ENCODE measurements at regions not wholly inside any gene's neighbourhood (a gene's known extent, or its start where the extent isn't known, plus 50 kb on each side); places are given as distances from the start of the nearest gene placed in this dataset.
A peak's percentile ranks its signal among the peaks of the same experiment; 100 is the strongest.
"Not testable (repeated sequence)": the region's sequence is repeated elsewhere in the genome, so short reads cannot be mapped to it uniquely, and the experiment has no call there.

GRCh38 chr17:45573924-45574770, 83.6 kb upstream of the PLEKHM1 start:
- TF ChIP-seq CTCF (conservative IDR thresholded peaks at IDR 0.05; ENCODE audit: low read length) (no peak), EZH2phosphoT487 (IDR thresholded peaks at IDR 0.05; ENCODE audit: borderline replicate concordance) (no peak)
- Histone ChIP-seq H4K20me1 (ENCODE audit: insufficient read depth, low read length, poor library complexity, severe bottlenecking) (peaks cover 58% of the 10 kb centered on the region), H2AFZ (ENCODE audit: low read length) (no peak overlapping the region), H3K9ac (ENCODE audit: low read depth, low read length, poor library complexity, severe bottlenecking) (peak overlapping the region; percentile 27), H3K36me3 (ENCODE audit: insufficient read depth, low read length) (peaks cover 31% of the 10 kb centered on the region; the same call in 1 of the 2 replicates), H3K9me3 (ENCODE audit: insufficient read depth, low read depth, low read length) (no peaks in the 10 kb centered on the region), H3K79me2 (ENCODE audit: insufficient read depth, low read length) (peaks cover 86% of the 10 kb centered on the region), H3K4me2 (ENCODE audit: low read depth, low read length, poor library complexity, severe bottlenecking) (peak overlapping the region; percentile 95), H3K4me3 (ENCODE audit: low read length, poor library complexity, severe bottlenecking) (peak overlapping the region; percentile 40), H3K4me1 (ENCODE audit: insufficient read depth, low read length, poor library complexity, severe bottlenecking) (peaks cover 55% of the 10 kb centered on the region), H3F3A (ENCODE audit: low read depth) (no peaks in the 10 kb centered on the region), H3K27me3 (ENCODE audit: insufficient read depth, low read length, poor library complexity, severe bottlenecking) (no peaks in the 10 kb centered on the region), H3K9me2 (replicated peaks; ENCODE audit: low read depth, low read length) (no peaks in the 10 kb centered on the region)

GRCh38 chr17:45575126-45575885, 84.8 kb upstream of the PLEKHM1 start:
- Histone ChIP-seq H3K9ac (ENCODE audit: low read depth, low read length, poor library complexity, severe bottlenecking) (peak overlapping the region; percentile 27), H3K4me1 (ENCODE audit: insufficient read depth, low read length, poor library complexity, severe bottlenecking) (peaks cover 66% of the 10 kb centered on the region), H3K79me2 (ENCODE audit: insufficient read depth, low read length) (peaks cover 92% of the 10 kb centered on the region), H3K9me2 (replicated peaks; ENCODE audit: low read depth, low read length) (no peaks in the 10 kb centered on the region), H2AFZ (ENCODE audit: low read length) (no peak overlapping the region), H3K4me2 (ENCODE audit: low read depth, low read length, poor library complexity, severe bottlenecking) (peak overlapping the region; percentile 95), H3K36me3 (ENCODE audit: insufficient read depth, low read length) (peaks cover 31% of the 10 kb centered on the region; the same call in 1 of the 2 replicates), H3K27me3 (ENCODE audit: insufficient read depth, low read length, poor library complexity, severe bottlenecking) (no peaks in the 10 kb centered on the region), H3F3A (ENCODE audit: low read depth) (no peaks in the 10 kb centered on the region), H3K4me3 (ENCODE audit: low read length, poor library complexity, severe bottlenecking) (peak overlapping the region; percentile 40), H3K9me3 (ENCODE audit: insufficient read depth, low read depth, low read length) (no peaks in the 10 kb centered on the region), H4K20me1 (ENCODE audit: insufficient read depth, low read length, poor library complexity, severe bottlenecking) (peaks cover 70% of the 10 kb centered on the region)
- TF ChIP-seq EZH2phosphoT487 (IDR thresholded peaks at IDR 0.05; ENCODE audit: borderline replicate concordance) (no peak), CTCF (conservative IDR thresholded peaks at IDR 0.05; ENCODE audit: low read length) (no peak)

- Histone ChIP-seq H3K4me3 (ENCODE audit: low read length, poor library complexity, severe bottlenecking) (peak overlapping the region; percentile 90), H3K4me2 (ENCODE audit: low read depth, low read length, poor library complexity, severe bottlenecking) (peak overlapping the region; percentile 95), H3K79me2 (ENCODE audit: insufficient read depth, low read length) (peaks cover 94% of the 10 kb centered on the region), H4K20me1 (ENCODE audit: insufficient read depth, low read length, poor library complexity, severe bottlenecking) (peaks cover 82% of the 10 kb centered on the region), H3K36me3 (ENCODE audit: insufficient read depth, low read length) (peaks cover 31% of the 10 kb centered on the region; the same call in 1 of the 2 replicates), H3K9ac (ENCODE audit: low read depth, low read length, poor library complexity, severe bottlenecking) (peak overlapping the region; percentile 27), H3K4me1 (ENCODE audit: insufficient read depth, low read length, poor library complexity, severe bottlenecking) (peaks cover 80% of the 10 kb centered on the region)
- not testable (repeated sequence) for H3K27me3 ChIP-seq (ENCODE audit: insufficient read depth, low read length, poor library complexity, severe bottlenecking); H3K9me3 ChIP-seq (ENCODE audit: insufficient read depth, low read depth, low read length); H3K9me2 ChIP-seq (replicated peaks; ENCODE audit: low read depth, low read length); H3F3A ChIP-seq (ENCODE audit: low read depth); H2AFZ ChIP-seq (ENCODE audit: low read length)
Measured at GRCh38 chr17:45576527-45577307, 86.2 kb upstream of the PLEKHM1 start.

All from Loucy (cell line).